Esophagus squamous epithelium (tissue), 5 donors: ENCODE measurements at regions not wholly inside any gene's neighbourhood (a gene's known extent, or its start where the extent isn't known, plus 50 kb on each side); places are given as distances from the start of the nearest gene placed in this dataset.

ENCODE experiments used
- DNase-seq: peaks from one replicate; lab custom pipeline; 2025; lab: John Stamatoyannopoulos, UW
- H3K27ac ChIP-seq, 4 donors: fragments of 200-600 bp; sonication (generic); one replicate each; pipeline ENCODE4 v1.5.1; 2016 to 2019; ENCODE audit warnings: mild to moderate bottlenecking in 1 of 4
- H3K27me3 ChIP-seq, 4 donors: fragments of 200-600 bp; sonication (generic); 1 replicate in 3 of 4; 2 replicates in 1 of 4; pipeline versions ENCODE4 v1.5.1 to v1.6.0; 2017 to 2021; ENCODE audit warnings: antibody characterized with exemption in 1 of 4
- H3K36me3 ChIP-seq, 3 donors: fragments of 200-600 bp; sonication (generic); one replicate each; pipeline ENCODE4 v1.5.1; 2016 to 2019
- H3K4me1 ChIP-seq, 3 donors: fragments of 200-600 bp; sonication (generic); one replicate each; pipeline ENCODE4 v1.5.1; 2017 to 2019
- H3K4me3 ChIP-seq, 4 donors: fragments of 200-600 bp; sonication (generic); 1 replicate in 3 of 4; 2 replicates in 1 of 4; pipeline ENCODE4 v1.5.1; 2016 to 2019; ENCODE audit warnings: mild to moderate bottlenecking in 2 of 4, moderate library complexity in 1 of 4
- H3K9me3 ChIP-seq, 3 donors: fragments of 200-600 bp; sonication (generic); one replicate each; pipeline ENCODE4 v1.5.1; 2016 to 2019
- CTCF ChIP-seq, 6 experiments: fragments of 450-650 bp in 4 of 6; fragments of 200-600 bp in 2 of 6; sonication (generic) in 2 of 6; IDR thresholded peaks; one replicate each; pipeline ENCODE4 v1.5.1; 2016 to 2019; ENCODE audit warnings: antibody characterized with exemption in 6 of 6, mild to moderate bottlenecking in 4 of 6, moderate library complexity in 4 of 6
- POLR2A ChIP-seq, 4 donors: fragments of 450-650 bp; IDR thresholded peaks; one replicate each; pipeline ENCODE4 v1.6.1; 2017; ENCODE audit warnings: antibody characterized with exemption in 4 of 4, mild to moderate bottlenecking in 4 of 4, moderate library complexity in 3 of 4
- WGBS, 2 donors: methylation state at CpG; one replicate each; pipeline ENCODE4 v1.1.5; 2018; 5-methylcytosine and 5-hydroxymethylcytosine counted together
- intact Hi-C: fragments of 100-400 bp; cut with DNase I; formaldehyde crosslinking; loops from one replicate; pipeline ENCODE4 v1.15.0; 2022
- donor health status: DM: yes; HTN: yes; CAD: no.

- intact Hi-C loops: no loop called here
- TF ChIP-seq POLR2A (IDR thresholded peaks at IDR 0.05): no peak
- no peak for TF ChIP-seq CTCF (IDR thresholded peaks at IDR 0.05)
- Histone ChIP-seq H3K27me3 (peaks cover 0 to 5% (median 0%) of the 10 kb centered on the region in 4 donors), H3K36me3 (no peaks in the 10 kb centered on the region), H3K9me3 (no peaks in the 10 kb centered on the region), H3K4me3 (no peak overlapping the region), H3K27ac (no peak overlapping the region), H3K4me1 (peaks cover 0 to 23% (median 12%) of the 10 kb centered on the region in 3 donors)
- no peak for DNase-seq
- 29 to 35% methylated on average over 4 of the region's 4 CpGs for WGBS, 2 donors
Observed at GRCh38 chr2:64797881-64798575, 144.3 kb upstream of the SERTAD2 start.

- H3K4me3 ChIP-seq: no peak overlapping the region
- intact Hi-C loops: no loop called here
- 77 to 93% methylated on average over 3 of the region's 4 CpGs for WGBS, 2 donors
- H3K9me3 ChIP-seq: no peaks in the 10 kb centered on the region
- no peak overlapping the region for H3K27ac ChIP-seq
- TF ChIP-seq POLR2A (IDR thresholded peaks at IDR 0.05) (no peak), CTCF (IDR thresholded peaks at IDR 0.05) (no peak)
- H3K36me3 ChIP-seq: no peaks in the 10 kb centered on the region
- H3K27me3 ChIP-seq: peaks cover 0 to 5% (median 0%) of the 10 kb centered on the region in 4 donors
- DNase-seq: no peak
- H3K4me1 ChIP-seq: peaks cover 0 to 12% (median 12%) of the 10 kb centered on the region in 3 donors
Observed at GRCh38 chr2:64799592-64800252, 146.0 kb upstream of the SERTAD2 start.

- DNase-seq: no peak
- Histone ChIP-seq H3K27ac (no peak overlapping the region), H3K4me3 (no peak overlapping the region), H3K4me1 (peaks cover 0 to 4% (median 0%) of the 10 kb centered on the region in 3 donors), H3K9me3 (no peaks in the 10 kb centered on the region), H3K36me3 (no peaks in the 10 kb centered on the region), H3K27me3 (no peaks in the 10 kb centered on the region)
- 84 to 85% methylated on average over 2 of the region's 2 CpGs for WGBS, 2 donors
- intact Hi-C loops: no loop called here
- no peak for TF ChIP-seq CTCF (IDR thresholded peaks at IDR 0.05)
- no peak for TF ChIP-seq POLR2A (IDR thresholded peaks at IDR 0.05)
Observed at GRCh38 chr2:64803776-64804175, 150.1 kb upstream of the SERTAD2 start.

- H3K4me1 ChIP-seq: peaks cover 0 to 4% (median 0%) of the 10 kb centered on the region in 3 donors
- no peaks in the 10 kb centered on the region for H3K36me3 ChIP-seq
- 91 to 97% methylated on average over 3 of the region's 3 CpGs for WGBS, 2 donors
- H3K4me3 ChIP-seq: no peak overlapping the region
- no peak for TF ChIP-seq POLR2A (IDR thresholded peaks at IDR 0.05)
- no peak for TF ChIP-seq CTCF (IDR thresholded peaks at IDR 0.05)
- no peaks in the 10 kb centered on the region for H3K9me3 ChIP-seq
- no peak overlapping the region for H3K27ac ChIP-seq
- intact Hi-C loops: no loop called here
- DNase-seq: no peak
- no peaks in the 10 kb centered on the region for H3K27me3 ChIP-seq
Observed at GRCh38 chr2:64804651-64805050, 150.9 kb upstream of the SERTAD2 start.

GRCh38 chr2:64807417-64807816, 153.7 kb upstream of the SERTAD2 start:
- Histone ChIP-seq H3K4me3 (no peak overlapping the region), H3K9me3 (no peaks in the 10 kb centered on the region), H3K4me1 (peaks cover 0 to 6% (median 3%) of the 10 kb centered on the region in 3 donors), H3K27me3 (no peaks in the 10 kb centered on the region), H3K27ac (no peak overlapping the region), H3K36me3 (no peaks in the 10 kb centered on the region)
- intact Hi-C loops: no loop called here
- TF ChIP-seq POLR2A (IDR thresholded peaks at IDR 0.05) (no peak), CTCF (IDR thresholded peaks at IDR 0.05) (no peak)
- no peak for DNase-seq
- WGBS, 2 donors: 35 to 52% methylated on average over 3 to 4 of the region's 4 CpGs
